Motor neuron (in vitro differentiated cells): ENCODE measurements at regions not wholly inside any gene's neighbourhood (a gene's known extent, or its start where the extent isn't known, plus 50 kb on each side); places are given as distances from the start of the nearest gene placed in this dataset.
A peak's percentile ranks its signal among the peaks of the same experiment; 100 is the strongest.

Experiments
- ATAC-seq, 8 experiments: fragments of 200-7000 bp; cut with Tn5 transposase; replicated peaks in 6 of 8; 2 replicates each; pipeline ENCODE4 v1.8.0; 2021; ENCODE audit warnings: mild to moderate bottlenecking in 8 of 8, moderate library complexity in 8 of 8
- H3K27ac ChIP-seq, 2 donors: fragments of 250-450 bp; sonication (Bioruptor Pico); 2 replicates each; pipeline ENCODE4 v1.9.0; 2021; ENCODE audit warnings: antibody characterized with exemption in 2 of 2, mild to moderate bottlenecking in 2 of 2, moderate library complexity in 1 of 2
- H3K4me1 ChIP-seq, 2 donors: fragments of 250-450 bp; sonication (Bioruptor Pico); replicated peaks in 1 of 2; 2 replicates each; pipeline ENCODE4 v1.6.1; 2021; ENCODE audit warnings: antibody characterized with exemption in 2 of 2, mild to moderate bottlenecking in 2 of 2, moderate library complexity in 1 of 2
- H3K4me3 ChIP-seq, 5 donors: fragments of 250-450 bp; sonication (Bioruptor Pico); 2 replicates each; pipeline ENCODE4 v1.9.0; 2021; ENCODE audit warnings: antibody characterized with exemption in 5 of 5, mild to moderate bottlenecking in 5 of 5, moderate library complexity in 4 of 5
- WGBS, 10 experiments: fragments of 450-650 bp; shearing (Covaris generic); methylation state at CpG; one replicate each; pipeline ENCODE4 v1.0.0; 2022; 5-methylcytosine and 5-hydroxymethylcytosine counted together
- in situ Hi-C, 9 experiments: fragments of 400-800 bp; cut with MboI; loops; one replicate each; pipeline ENCODE4 v1.15.0; 2021; ENCODE audit warnings: low sequenced_read_pairs in 9 of 9, low pct_unique_long_range_greater_than_20kb in 2 of 9; ENCODE audit not compliant: unreplicated experiment in 9 of 9

- WGBS, 10 experiments = 0 to 88% (median 67%) methylated on average over 1 to 2 of the region's 2 CpGs
- Histone ChIP-seq H3K4me1 (no peaks in the 10 kb centered on the region), H3K27ac (no peak overlapping the region), H3K4me3 (no peak overlapping the region)
- ATAC-seq = peak in 2 of 8 experiments; percentile 55 to 67
- in situ Hi-C loops = no loop called here
Observed at GRCh38 chr11:88402192-88402715, 64.7 kb upstream of the CTSC start.

DNA sequence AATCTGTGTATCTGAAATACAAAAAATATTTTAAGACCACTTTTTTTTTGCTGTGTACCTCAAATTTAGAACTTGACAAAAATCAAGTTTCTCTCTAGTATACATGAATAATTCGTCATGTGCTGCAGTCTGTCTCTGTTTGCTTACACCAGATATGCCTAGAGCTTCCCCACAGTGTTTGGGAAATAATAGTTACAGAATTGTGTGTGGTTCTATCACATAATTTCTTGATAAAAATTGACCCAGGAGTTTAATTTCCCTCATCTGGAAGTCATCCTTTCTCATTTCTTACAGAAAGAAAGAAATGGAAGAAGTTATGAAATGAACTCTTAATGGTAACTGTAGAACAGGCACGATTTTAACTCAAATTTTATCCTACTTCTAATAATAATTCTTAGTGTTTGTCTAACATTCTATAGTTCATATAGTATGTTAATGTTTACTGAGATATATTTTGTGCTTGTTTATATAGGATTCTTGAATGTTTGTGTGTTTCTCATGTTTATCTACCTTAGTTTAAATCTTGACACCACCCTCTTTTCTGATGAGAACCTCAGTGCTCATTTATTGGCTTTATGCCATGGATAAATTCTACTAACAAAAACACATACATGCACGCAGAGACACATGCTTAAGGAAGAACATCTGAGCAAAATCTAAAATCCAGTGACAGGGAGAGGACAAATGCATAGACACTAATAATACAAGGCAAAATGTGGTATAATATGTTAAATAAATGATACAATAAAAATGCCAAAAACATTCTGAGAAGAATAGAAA, 61.4 kb upstream of the CTSC start:
- in situ Hi-C loops = no loop called here
- peak in 2 of 8 experiments; percentile 40 to 56 for ATAC-seq

GRCh38 chr11:88398372-88398771, 60.8 kb upstream of the CTSC start:
- Histone ChIP-seq H3K27ac (no peak overlapping the region), H3K4me3 (no peak overlapping the region), H3K4me1 (no peaks in the 10 kb centered on the region)
- WGBS, 10 experiments = 0 to 94% (median 29%) methylated on average over 1 to 2 of the region's 2 CpGs; no CpG with 5 or more reads in 3 of the 10 experiments
- in situ Hi-C loops = no loop called here
- ATAC-seq = peak in 2 of 8 experiments; percentile 88 to 95

More for the DNA sequence above, 61.4 kb upstream of the CTSC start:
- Histone ChIP-seq H3K27ac (no peak overlapping the region), H3K4me3 (no peak overlapping the region), H3K4me1 (no peaks in the 10 kb centered on the region)
- 0 to 90% (median 77%) methylated on average over 2 to 3 of the region's 3 CpGs for WGBS, 10 experiments

GRCh38 chr11:88390254-88390653, 52.7 kb upstream of the CTSC start:
- in situ Hi-C loops = no loop called here
- H3K4me3 ChIP-seq = no peak overlapping the region
- H3K4me1 ChIP-seq = no peaks in the 10 kb centered on the region
- no peak for ATAC-seq
- no peak overlapping the region for H3K27ac ChIP-seq
- 42 to 100% (median 92%) methylated on average over 1 of the region's 1 CpG; no CpG with 5 or more reads in 2 of the 10 experiments for WGBS, 10 experiments

DNA sequence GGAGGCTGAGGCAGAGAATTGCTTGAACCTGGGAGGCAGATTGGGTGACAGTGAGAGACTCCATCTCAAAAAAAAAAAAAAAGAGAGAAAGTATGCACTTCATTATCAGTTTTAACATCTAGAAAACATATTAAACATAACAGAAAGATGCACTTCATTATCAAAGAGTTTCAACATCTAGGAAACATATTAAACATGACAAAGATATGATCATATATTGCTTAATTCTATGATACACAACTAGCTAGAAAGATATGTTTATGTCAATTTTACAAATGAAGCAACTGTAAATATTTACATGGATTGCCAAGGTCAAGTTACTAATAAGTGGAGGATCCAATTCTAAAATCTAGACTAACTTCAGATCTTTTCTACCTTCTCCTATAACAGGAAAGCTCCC, 50.4 kb upstream of the CTSC start:
- ATAC-seq = no peak
- H3K4me1 ChIP-seq = peaks cover 0 to 4% of the 10 kb centered on the region in 2 donors
- in situ Hi-C loops = no loop called here
- no peak overlapping the region for H3K4me3 ChIP-seq
- no peak overlapping the region for H3K27ac ChIP-seq
